Neural crest cell (in vitro differentiated cells): ENCODE measurements at regions not wholly inside any gene's neighbourhood (a gene's known extent, or its start where the extent isn't known, plus 50 kb on each side); places are given as distances from the start of the nearest gene placed in this dataset.

Source experiments
- DNase-seq: peaks from one replicate; pipeline ENCODE4 v3.0.0; 2021; ENCODE audit warnings: low read depth, mixed read lengths, low spot score
- H3K27ac Mint-ChIP-seq: one replicate; pipeline ENCODE4 v1.8.0; 2021; ENCODE audit warnings: mild to moderate bottlenecking, mixed read lengths; ENCODE audit not compliant: unreplicated experiment
- H3K27me3 Mint-ChIP-seq: 2 replicates; pipeline ENCODE4 v1.8.0; 2021; ENCODE audit warnings: low read depth, mild to moderate bottlenecking, mixed read lengths
- H3K36me3 Mint-ChIP-seq: 2 replicates; pipeline ENCODE4 v1.8.0; 2021; ENCODE audit warnings: low read depth, mild to moderate bottlenecking, mixed read lengths
- H3K4me1 Mint-ChIP-seq: 2 replicates; pipeline ENCODE4 v1.8.0; 2021; ENCODE audit warnings: mixed read lengths
- H3K4me3 Mint-ChIP-seq: one replicate; pipeline ENCODE4 v1.8.0; 2021; ENCODE audit warnings: mild to moderate bottlenecking, mixed read lengths
- H3K9me3 Mint-ChIP-seq: 2 replicates; pipeline ENCODE4 v1.8.0; 2021; ENCODE audit warnings: mixed read lengths
- CTCF ChIP-seq: fragments of 200-600 bp; sonication (generic); conservative IDR thresholded peaks from 2 replicates; pipeline ENCODE4 v1.5.0; 2021; ENCODE audit warnings: antibody characterized with exemption, mild to moderate bottlenecking

- Mint-ChIP-seq H3K9me3 (peaks cover 4% of the 10 kb centered on the region), H3K4me3 (no peak overlapping the region), H3K4me1 (peaks cover 11% of the 10 kb centered on the region), H3K27me3 (no peaks in the 10 kb centered on the region), H3K36me3 (no peaks in the 10 kb centered on the region), H3K27ac (no peak overlapping the region)
- TF ChIP-seq CTCF, result no peak
- DNase-seq, result no peak
These were observed 235.8 kb upstream of the TNP1 start for GRCh38 chr2:217095511-217096205.

GRCh38 chr2:217092710-217093379, 233.0 kb upstream of the TNP1 start:
- Mint-ChIP-seq H3K27me3 (no peaks in the 10 kb centered on the region), H3K4me1 (peaks cover 21% of the 10 kb centered on the region), H3K9me3 (peaks cover 4% of the 10 kb centered on the region), H3K27ac (no peak overlapping the region), H3K36me3 (no peaks in the 10 kb centered on the region), H3K4me3 (no peak overlapping the region)
- no peak for TF ChIP-seq CTCF
- no peak for DNase-seq

GRCh38 chr2:217091531-217091930, 231.7 kb upstream of the TNP1 start:
- no peak overlapping the region for H3K4me3 Mint-ChIP-seq
- H3K36me3 Mint-ChIP-seq, result no peaks in the 10 kb centered on the region
- no peak for DNase-seq
- H3K27me3 Mint-ChIP-seq, result no peaks in the 10 kb centered on the region
- TF ChIP-seq CTCF, result no peak
- H3K4me1 Mint-ChIP-seq, result peaks cover 18% of the 10 kb centered on the region
- peaks cover 4% of the 10 kb centered on the region for H3K9me3 Mint-ChIP-seq
- no peak overlapping the region for H3K27ac Mint-ChIP-seq

- DNase-seq, result no peak
- Mint-ChIP-seq H3K9me3 (peaks cover 4% of the 10 kb centered on the region), H3K27me3 (no peaks in the 10 kb centered on the region), H3K36me3 (no peaks in the 10 kb centered on the region), H3K27ac (no peak overlapping the region), H3K4me3 (no peak overlapping the region), H3K4me1 (peaks cover 14% of the 10 kb centered on the region)
- no peak for TF ChIP-seq CTCF
These were observed 231.0 kb upstream of the TNP1 start for GRCh38 chr2:217090884-217091283.

- Mint-ChIP-seq H3K9me3 (peaks cover 4% of the 10 kb centered on the region), H3K36me3 (no peaks in the 10 kb centered on the region), H3K4me1 (peaks cover 14% of the 10 kb centered on the region), H3K27ac (peak overlapping the region; percentile 9), H3K4me3 (no peak overlapping the region), H3K27me3 (no peaks in the 10 kb centered on the region)
- no peak for TF ChIP-seq CTCF
- DNase-seq, result no peak
These were observed 230.2 kb upstream of the TNP1 start for GRCh38 chr2:217090024-217090473.
